ENCODE measurements at regions not wholly inside any gene's neighbourhood (a gene's known extent, or its start where the extent isn't known, plus 50 kb on each side); places are given as distances from the start of the nearest gene placed in this dataset.

DNA sequence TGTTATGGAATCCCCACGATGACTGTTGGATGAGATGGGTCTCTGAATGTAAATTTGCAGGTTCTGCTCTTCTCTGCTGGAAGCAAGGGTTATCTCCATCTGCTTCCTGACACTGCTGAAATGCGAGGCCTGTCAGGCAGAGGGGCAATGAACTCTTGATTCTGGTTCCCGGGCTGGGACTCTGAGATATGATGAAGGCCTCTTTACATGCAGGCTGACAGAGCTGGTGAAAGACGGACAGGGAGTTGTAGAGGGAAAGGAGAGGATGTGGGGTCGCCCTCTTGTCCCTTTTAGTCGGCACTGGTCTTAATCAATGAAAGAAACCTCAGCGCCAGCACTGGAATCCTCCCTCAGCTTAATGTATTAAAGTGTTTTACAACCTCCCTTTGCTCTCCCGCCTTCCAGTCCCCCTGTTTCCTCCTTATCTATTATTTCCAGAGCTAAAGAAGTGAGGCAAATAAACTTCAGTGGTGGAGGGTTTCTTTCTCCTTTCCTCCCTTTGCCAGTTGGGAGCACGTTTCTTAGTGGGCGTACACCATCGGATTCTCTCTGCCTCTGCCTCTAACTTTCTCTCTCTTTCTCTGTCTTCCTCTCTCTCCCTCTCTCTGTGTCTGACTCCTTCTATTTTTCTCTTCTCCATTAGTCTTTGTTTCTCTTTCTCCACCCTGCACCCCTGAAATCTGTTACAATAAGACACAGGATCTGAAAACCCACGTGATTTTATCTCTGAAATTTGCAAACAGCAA lies 145.6 kb downstream of the BAMBI start:
- TF ChIP-seq, protein P1, sequence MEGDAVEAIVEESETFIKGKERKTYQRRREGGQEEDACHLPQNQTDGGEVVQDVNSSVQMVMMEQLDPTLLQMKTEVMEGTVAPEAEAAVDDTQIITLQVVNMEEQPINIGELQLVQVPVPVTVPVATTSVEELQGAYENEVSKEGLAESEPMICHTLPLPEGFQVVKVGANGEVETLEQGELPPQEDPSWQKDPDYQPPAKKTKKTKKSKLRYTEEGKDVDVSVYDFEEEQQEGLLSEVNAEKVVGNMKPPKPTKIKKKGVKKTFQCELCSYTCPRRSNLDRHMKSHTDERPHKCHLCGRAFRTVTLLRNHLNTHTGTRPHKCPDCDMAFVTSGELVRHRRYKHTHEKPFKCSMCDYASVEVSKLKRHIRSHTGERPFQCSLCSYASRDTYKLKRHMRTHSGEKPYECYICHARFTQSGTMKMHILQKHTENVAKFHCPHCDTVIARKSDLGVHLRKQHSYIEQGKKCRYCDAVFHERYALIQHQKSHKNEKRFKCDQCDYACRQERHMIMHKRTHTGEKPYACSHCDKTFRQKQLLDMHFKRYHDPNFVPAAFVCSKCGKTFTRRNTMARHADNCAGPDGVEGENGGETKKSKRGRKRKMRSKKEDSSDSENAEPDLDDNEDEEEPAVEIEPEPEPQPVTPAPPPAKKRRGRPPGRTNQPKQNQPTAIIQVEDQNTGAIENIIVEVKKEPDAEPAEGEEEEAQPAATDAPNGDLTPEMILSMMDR (conservative IDR thresholded peaks at IDR 0.05; ENCODE audit: low read depth, low read length), result no peak
- no peak for TF ChIP-seq EZH2 (IDR thresholded peaks at IDR 0.05; ENCODE audit: borderline replicate concordance, low read depth, low read length, poor library complexity, severe bottlenecking)

Data from A673 (cell line).